Adrenal gland (tissue), 9 donors: ENCODE measurements at regions not wholly inside any gene's neighbourhood (a gene's known extent, or its start where the extent isn't known, plus 50 kb on each side); places are given as distances from the start of the nearest gene placed in this dataset.

Experiments used
- DNase-seq, 7 donors: peaks; one replicate each; pipeline ENCODE4 v3.0.0-alpha.2; 2019 to 2020
- H3K27ac ChIP-seq, 5 donors: fragments of 200-600 bp; sonication (generic) in 4 of 5; 1 replicate in 3 of 5; 2 replicates in 2 of 5; pipeline versions ENCODE4 v1.5.1 to v1.8.0; 2016 to 2020; ENCODE audit warnings: mild to moderate bottlenecking in 1 of 5
- H3K27me3 ChIP-seq: fragments of 200-600 bp; 2 replicates; pipeline ENCODE4 v1.8.0; 2021
- H3K36me3 ChIP-seq, 2 donors: fragments of 200-600 bp; replicated peaks in 1 of 2; 1 replicate in 1 of 2; 2 replicates in 1 of 2; pipeline versions ENCODE4 v1.5.1 to v1.8.0; 2018 to 2022
- H3K4me1 ChIP-seq, 2 donors: fragments of 200-600 bp; replicated peaks in 1 of 2; 1 replicate in 1 of 2; 2 replicates in 1 of 2; pipeline versions ENCODE4 v1.5.1 to v1.8.0; 2018 to 2021
- H3K4me3 ChIP-seq, 4 donors: fragments of 200-600 bp; sonication (generic) in 3 of 4; one replicate each; pipeline ENCODE4 v1.5.1; 2016 to 2018
- H3K9me3 ChIP-seq, 3 donors: fragments of 200-600 bp; sonication (generic) in 1 of 3; replicated peaks in 1 of 3; 1 replicate in 2 of 3; 2 replicates in 1 of 3; pipeline versions ENCODE4 v1.5.1 to v1.8.0; 2016 to 2021
- POLR2A ChIP-seq, 2 donors: fragments of 450-650 bp; IDR thresholded peaks; one replicate each; pipeline ENCODE4 v1.6.1; 2017; ENCODE audit warnings: antibody characterized with exemption in 2 of 2, mild to moderate bottlenecking in 2 of 2, moderate library complexity in 1 of 2
- WGBS, 4 donors: extraction: QIAGEN DNeasy Blood & Tissue Kit in 2 of 4; methylation state at CpG; one replicate each; pipeline versions ENCODE4 v1.1.5 to v1.1.7; 2013 to 2017; 5-methylcytosine and 5-hydroxymethylcytosine counted together
- intact Hi-C, 2 donors: fragments of 100-400 bp; cut with DNase I; formaldehyde crosslinking; loops; one replicate each; pipeline versions ENCODE4 v1.14.1 to v1.15.0; 2022 to 2023
- TF ChIP-seq, protein P1 (sequence below), 6 experiments: fragments of 450-650 bp in 4 of 6; fragments of 200-600 bp in 2 of 6; sonication (generic) in 1 of 6; IDR thresholded peaks; 1 replicate in 5 of 6; 2 replicates in 1 of 6; pipeline versions ENCODE4 v1.5.1 to v1.8.0; 2016 to 2021; ENCODE audit warnings: antibody characterized with exemption in 6 of 6, mild to moderate bottlenecking in 2 of 6, moderate library complexity in 1 of 6
- donor health status: healthy with polysubstance abuse.
- donor health status: Bipolar disorder and iron deficiency.
- donor health status: DM: yes; HTN: yes; CAD: no.
- donor health status: DM: no; HTN: no; CAD: no.
- donor health status: DM: no; HTN: no; CAD: no.

DNA sequence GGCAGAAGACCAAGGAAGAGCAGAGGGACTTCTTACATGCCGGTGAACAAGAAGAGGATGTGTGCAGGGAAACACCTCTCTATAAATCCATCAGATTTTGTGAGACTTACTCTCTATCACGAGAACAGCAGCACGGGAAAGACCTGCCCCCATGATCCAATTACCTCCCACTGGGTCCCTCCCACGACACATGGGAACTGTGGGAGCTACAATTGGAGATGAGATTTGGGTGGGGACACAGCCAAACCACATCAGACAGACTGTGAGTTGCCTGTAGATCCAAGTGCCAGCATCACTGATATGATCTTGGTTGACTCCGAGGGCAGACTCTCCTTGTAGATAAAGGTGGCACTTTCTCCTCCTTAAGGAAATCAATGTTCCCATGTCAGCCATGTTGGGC lies 414.8 kb upstream of the JARID2 start:
- H3K9me3 ChIP-seq, result no peaks in the 10 kb centered on the region
- H3K27ac ChIP-seq, result no peak overlapping the region
- WGBS, 4 donors, result 85 to 95% (median 88%) methylated on average over 5 of the region's 5 CpGs
- TF ChIP-seq, protein P1, sequence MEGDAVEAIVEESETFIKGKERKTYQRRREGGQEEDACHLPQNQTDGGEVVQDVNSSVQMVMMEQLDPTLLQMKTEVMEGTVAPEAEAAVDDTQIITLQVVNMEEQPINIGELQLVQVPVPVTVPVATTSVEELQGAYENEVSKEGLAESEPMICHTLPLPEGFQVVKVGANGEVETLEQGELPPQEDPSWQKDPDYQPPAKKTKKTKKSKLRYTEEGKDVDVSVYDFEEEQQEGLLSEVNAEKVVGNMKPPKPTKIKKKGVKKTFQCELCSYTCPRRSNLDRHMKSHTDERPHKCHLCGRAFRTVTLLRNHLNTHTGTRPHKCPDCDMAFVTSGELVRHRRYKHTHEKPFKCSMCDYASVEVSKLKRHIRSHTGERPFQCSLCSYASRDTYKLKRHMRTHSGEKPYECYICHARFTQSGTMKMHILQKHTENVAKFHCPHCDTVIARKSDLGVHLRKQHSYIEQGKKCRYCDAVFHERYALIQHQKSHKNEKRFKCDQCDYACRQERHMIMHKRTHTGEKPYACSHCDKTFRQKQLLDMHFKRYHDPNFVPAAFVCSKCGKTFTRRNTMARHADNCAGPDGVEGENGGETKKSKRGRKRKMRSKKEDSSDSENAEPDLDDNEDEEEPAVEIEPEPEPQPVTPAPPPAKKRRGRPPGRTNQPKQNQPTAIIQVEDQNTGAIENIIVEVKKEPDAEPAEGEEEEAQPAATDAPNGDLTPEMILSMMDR (IDR thresholded peaks at IDR 0.05), result no peak
- TF ChIP-seq POLR2A (IDR thresholded peaks at IDR 0.05), result no peak
- no peaks in the 10 kb centered on the region for H3K4me1 ChIP-seq
- DNase-seq, result no peak
- no peak overlapping the region for H3K4me3 ChIP-seq
- intact Hi-C loops, result no loop called here
- H3K27me3 ChIP-seq, result no peaks in the 10 kb centered on the region
- no peaks in the 10 kb centered on the region for H3K36me3 ChIP-seq

DNA sequence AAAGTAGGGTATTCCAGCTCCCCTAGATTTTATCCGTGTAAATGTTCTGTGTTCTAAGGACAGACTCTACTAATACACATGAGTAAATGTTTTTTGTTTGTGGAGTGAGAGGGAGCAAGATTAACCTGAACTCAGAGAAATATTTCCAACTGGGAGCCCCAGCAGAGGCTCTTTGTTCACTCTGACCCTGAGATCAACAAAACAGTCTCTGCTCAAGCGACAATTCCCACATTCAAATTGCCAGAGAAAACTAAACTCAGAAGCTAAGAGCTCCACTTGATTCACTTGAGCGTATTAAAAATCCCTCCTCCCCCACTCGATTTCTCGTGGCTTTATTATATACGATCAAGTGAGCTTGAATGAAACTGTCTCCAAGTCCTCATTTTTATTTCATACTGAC lies 413.9 kb upstream of the JARID2 start:
- H3K4me1 ChIP-seq, result no peaks in the 10 kb centered on the region
- H3K4me3 ChIP-seq, result no peak overlapping the region
- H3K27ac ChIP-seq, result no peak overlapping the region
- TF ChIP-seq, protein P1 (IDR thresholded peaks at IDR 0.05), result no peak
- TF ChIP-seq POLR2A (IDR thresholded peaks at IDR 0.05), result no peak
- no peaks in the 10 kb centered on the region for H3K36me3 ChIP-seq
- H3K27me3 ChIP-seq, result no peaks in the 10 kb centered on the region
- WGBS, 4 donors, result 55 to 63% (median 57%) methylated on average over 6 of the region's 6 CpGs
- DNase-seq, result no peak
- intact Hi-C loops, result no loop called here
- no peaks in the 10 kb centered on the region for H3K9me3 ChIP-seq

DNA sequence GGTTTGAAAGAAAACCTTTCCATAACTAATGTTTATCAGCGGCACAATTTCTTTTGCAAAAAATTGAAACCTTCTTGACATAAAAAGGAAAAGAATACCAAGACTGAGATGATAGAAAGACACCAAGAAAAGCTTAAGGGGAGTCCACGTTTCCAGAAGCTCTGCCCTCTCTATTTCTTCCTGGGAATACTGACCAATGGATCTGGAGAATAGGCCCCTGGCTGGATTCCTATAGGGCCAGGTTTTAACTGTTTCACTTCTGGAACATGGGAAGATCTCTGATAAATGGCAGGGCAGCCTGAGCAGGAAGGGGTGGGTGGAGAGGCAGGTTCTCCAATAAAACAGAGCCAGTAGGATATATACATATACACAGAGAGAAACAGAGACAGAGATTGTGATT lies 413.4 kb upstream of the JARID2 start:
- no peaks in the 10 kb centered on the region for H3K9me3 ChIP-seq
- H3K4me3 ChIP-seq, result no peak overlapping the region
- no peaks in the 10 kb centered on the region for H3K27me3 ChIP-seq
- WGBS, 4 donors, result 49 to 67% (median 56%) methylated on average over 2 of the region's 2 CpGs
- TF ChIP-seq POLR2A (IDR thresholded peaks at IDR 0.05), result no peak
- TF ChIP-seq, protein P1 (IDR thresholded peaks at IDR 0.05), result no peak
- no peak overlapping the region for H3K27ac ChIP-seq
- H3K4me1 ChIP-seq, result no peaks in the 10 kb centered on the region
- intact Hi-C loops, result no loop called here
- DNase-seq, result no peak
- no peaks in the 10 kb centered on the region for H3K36me3 ChIP-seq

DNA sequence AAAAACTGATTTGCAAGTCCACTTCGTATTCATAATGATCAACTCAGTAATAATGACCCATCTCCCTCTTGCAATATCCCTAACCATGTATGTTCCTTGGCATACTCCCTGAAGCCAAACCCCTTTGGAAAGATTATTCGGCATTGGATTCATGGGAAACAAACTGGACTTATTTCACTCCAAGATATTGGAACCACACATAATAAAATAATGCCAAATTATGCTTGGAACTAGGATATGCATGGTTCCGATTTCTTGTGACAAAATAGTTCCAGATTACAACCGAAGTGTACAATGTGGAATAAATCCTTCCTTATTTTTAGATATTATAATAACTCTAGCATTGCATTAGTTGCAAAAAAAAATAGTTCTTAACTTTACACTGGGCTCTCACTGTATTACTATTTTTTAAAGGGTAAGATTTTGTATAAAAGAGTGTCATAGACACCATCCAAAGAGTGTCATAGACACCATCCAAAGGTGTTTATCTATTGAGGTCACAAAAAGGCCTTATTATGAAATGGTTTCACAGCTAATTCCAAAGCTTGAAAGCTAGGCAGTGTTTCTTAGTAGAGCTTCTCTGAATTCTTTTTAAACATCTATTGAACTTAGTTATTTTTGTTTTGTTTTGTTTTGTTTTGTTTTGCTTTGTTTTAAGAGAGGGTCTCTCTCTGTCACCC lies 410.9 kb upstream of the JARID2 start:
- intact Hi-C loops, result no loop called here

More for the DNA sequence above, 410.9 kb upstream of the JARID2 start:
- H3K27ac ChIP-seq, result no peak overlapping the region
- H3K4me3 ChIP-seq, result no peak overlapping the region
- H3K27me3 ChIP-seq, result no peaks in the 10 kb centered on the region
- DNase-seq, result no peak
- no peaks in the 10 kb centered on the region for H3K4me1 ChIP-seq
- no peak for TF ChIP-seq POLR2A (IDR thresholded peaks at IDR 0.05)
- TF ChIP-seq, protein P1 (IDR thresholded peaks at IDR 0.05), result no peak
- H3K9me3 ChIP-seq, result no peaks in the 10 kb centered on the region
- H3K36me3 ChIP-seq, result no peaks in the 10 kb centered on the region
- 70 to 85% (median 79%) methylated on average over 4 of the region's 4 CpGs for WGBS, 4 donors
